WTC11 (cell line): ENCODE measurements at regions not wholly inside any gene's neighbourhood (a gene's known extent, or its start where the extent isn't known, plus 50 kb on each side); places are given as distances from the start of the nearest gene placed in this dataset.

Experiments used
- ATF2 ChIP-seq: sonication (generic); formaldehyde crosslinking; IDR thresholded peaks from 2 replicates; pipeline ENCODE4 v1.8.1; 2022; ENCODE audit warnings: low read depth, missing genetic modification reagents, borderline replicate concordance
- ATF3 ChIP-seq: sonication (generic); formaldehyde crosslinking; conservative IDR thresholded peaks from 2 replicates; pipeline ENCODE4 v1.8.1; 2022; ENCODE audit warnings: mild to moderate bottlenecking, missing genetic modification reagents
- CTCF ChIP-seq: fragments of 200-600 bp; IDR thresholded peaks from 2 replicates; pipeline ENCODE4 v1.8.0; 2022; ENCODE audit warnings: antibody characterized with exemption
- E2F4 ChIP-seq: sonication (generic); formaldehyde crosslinking; IDR thresholded peaks from 2 replicates; pipeline ENCODE4 v1.8.1; 2022; ENCODE audit warnings: low read depth, mild to moderate bottlenecking, moderate library complexity, missing genetic modification reagents, borderline replicate concordance
- E2F5 ChIP-seq: sonication (generic); formaldehyde crosslinking; IDR thresholded peaks from 2 replicates; pipeline ENCODE4 v1.8.1; 2022; ENCODE audit warnings: mild to moderate bottlenecking, moderate library complexity, missing genetic modification reagents
- FOXK1 ChIP-seq: sonication (generic); formaldehyde crosslinking; IDR thresholded peaks from 2 replicates; pipeline ENCODE4 v1.8.0; 2022; ENCODE audit warnings: mild to moderate bottlenecking, moderate library complexity, missing genetic modification reagents
- MXD4 ChIP-seq: fragments of 250-450 bp; sonication (Bioruptor Pico); IDR thresholded peaks from 2 replicates; pipeline ENCODE4 v1.8.0; 2021; ENCODE audit warnings: mild to moderate bottlenecking, moderate library complexity, borderline replicate concordance
- USF2 ChIP-seq: sonication (generic); formaldehyde crosslinking; IDR thresholded peaks from 2 replicates; pipeline ENCODE4 v1.8.1; 2023; ENCODE audit warnings: mild to moderate bottlenecking, missing genetic modification reagents, moderate library complexity

- no peak for TF ChIP-seq E2F4
- no peak for TF ChIP-seq CTCF
- no peak for TF ChIP-seq ATF3 (CRISPR knock-in tag)
- no peak for TF ChIP-seq ATF2 (CRISPR knock-in tag)
- TF ChIP-seq MXD4 (CRISPR knock-in tag), result no peak
- no peak for TF ChIP-seq USF2 (CRISPR knock-in tag)
- no peak for TF ChIP-seq FOXK1 (CRISPR knock-in tag)
- TF ChIP-seq E2F5, result no peak
Measured at GRCh38 chr3:147471741-147472140, 62.6 kb downstream of the ZIC1 start.
